Astrocyte (in vitro differentiated cells and primary cell): ENCODE measurements at regions not wholly inside any gene's neighbourhood (a gene's known extent, or its start where the extent isn't known, plus 50 kb on each side); places are given as distances from the start of the nearest gene placed in this dataset.

Experiments used
- DNase-seq: peaks from one replicate; pipeline ENCODE4 v3.0.0-alpha.2; 2010; ENCODE audit warnings: low read depth
- FAIRE-seq: peaks from 2 replicates; lab custom pipeline; 2011; peaks lifted over from hg19 to GRCh38; lab: Jason Lieb, UNC
- H2AFZ ChIP-seq: 2 replicates; pipeline ENCODE4 v1.6.0; 2012; ENCODE audit warnings: low read depth, low read length, inconsistent platforms
- H3K27ac ChIP-seq: 2 replicates; pipeline ENCODE4 v1.5.1; 2011; ENCODE audit warnings: low read depth, low read length, inconsistent platforms
- H3K27me3 ChIP-seq: 2 replicates; pipeline ENCODE4 v1.6.0; 2011; ENCODE audit warnings: low read length, inconsistent platforms; ENCODE audit not compliant: insufficient read depth
- H3K36me3 ChIP-seq: 2 replicates; pipeline ENCODE4 v1.5.1; 2011; ENCODE audit warnings: low read length, inconsistent platforms; ENCODE audit not compliant: insufficient read depth
- H3K4me1 ChIP-seq: 2 replicates; pipeline ENCODE4 v1.5.1; 2011; ENCODE audit warnings: low read length, inconsistent platforms; ENCODE audit not compliant: insufficient read depth
- H3K4me2 ChIP-seq: 2 replicates; pipeline ENCODE4 v1.6.0; 2012; ENCODE audit warnings: low read length, inconsistent platforms
- H3K4me3 ChIP-seq: 2 replicates; pipeline ENCODE4 v1.5.1; 2011; ENCODE audit warnings: low read depth, mild to moderate bottlenecking, low read length, inconsistent platforms; ENCODE audit not compliant: insufficient read depth
- H3K79me2 ChIP-seq: 2 replicates; pipeline ENCODE4 v1.6.0; 2012; ENCODE audit warnings: mild to moderate bottlenecking, low read length, inconsistent platforms; ENCODE audit not compliant: insufficient read depth
- H3K9ac ChIP-seq: 2 replicates; pipeline ENCODE4 v1.6.0; 2012; ENCODE audit warnings: mild to moderate bottlenecking, low read length, inconsistent platforms
- H3K9me3 ChIP-seq: 2 replicates; pipeline ENCODE4 v1.5.1; 2012; ENCODE audit warnings: low read depth, mild to moderate bottlenecking, low read length, inconsistent platforms; ENCODE audit not compliant: insufficient read depth
- H4K20me1 ChIP-seq: 2 replicates; pipeline ENCODE4 v1.6.0; 2012; ENCODE audit warnings: low read length, inconsistent platforms; ENCODE audit not compliant: insufficient read depth
- H3K27ac Mint-ChIP-seq: one replicate; pipeline ENCODE4 v1.8.0; 2021; ENCODE audit warnings: mild to moderate bottlenecking, mixed read lengths; ENCODE audit not compliant: unreplicated experiment
- H3K27me3 Mint-ChIP-seq: one replicate; pipeline ENCODE4 v1.8.0; 2021; ENCODE audit warnings: low read depth, mixed read lengths; ENCODE audit not compliant: unreplicated experiment
- H3K36me3 Mint-ChIP-seq: one replicate; pipeline ENCODE4 v1.8.0; 2021; ENCODE audit warnings: low read depth, mixed read lengths; ENCODE audit not compliant: unreplicated experiment
- H3K4me1 Mint-ChIP-seq: one replicate; pipeline ENCODE4 v1.8.0; 2021; ENCODE audit warnings: low read depth, mixed read lengths; ENCODE audit not compliant: unreplicated experiment
- H3K4me3 Mint-ChIP-seq: one replicate; pipeline ENCODE4 v1.8.0; 2021; ENCODE audit warnings: mild to moderate bottlenecking, moderate library complexity, mixed read lengths; ENCODE audit not compliant: unreplicated experiment
- H3K9me3 Mint-ChIP-seq: one replicate; pipeline ENCODE4 v1.8.0; 2021; ENCODE audit warnings: mild to moderate bottlenecking, mixed read lengths; ENCODE audit not compliant: unreplicated experiment
- CTCF ChIP-seq: IDR thresholded peaks from 2 replicates; pipeline ENCODE4 v1.5.1; 2011; ENCODE audit warnings: low read depth, mild to moderate bottlenecking, inconsistent platforms, low read length, moderate library complexity; ENCODE audit not compliant: insufficient read depth
- EZH2 ChIP-seq: IDR thresholded peaks from 2 replicates; pipeline ENCODE4 v1.6.1; 2012; ENCODE audit warnings: mild to moderate bottlenecking, low read length, inconsistent platforms; ENCODE audit not compliant: insufficient read depth

GRCh38 chr4:23567338-23567737, 322.5 kb downstream of the PPARGC1A start:
- Histone ChIP-seq H2AFZ (no peak overlapping the region), H3K9me3 (no peaks in the 10 kb centered on the region), H3K27me3 (no peaks in the 10 kb centered on the region), H3K4me3 (no peak overlapping the region), H3K4me1 (no peaks in the 10 kb centered on the region), H3K36me3 (no peaks in the 10 kb centered on the region), H3K9ac (no peak overlapping the region), H3K4me2 (no peak overlapping the region), H3K79me2 (no peaks in the 10 kb centered on the region), H4K20me1 (no peaks in the 10 kb centered on the region), H3K27ac (no peak overlapping the region)
- H3K4me1 Mint-ChIP-seq = no peaks in the 10 kb centered on the region
- no peak overlapping the region for H3K4me3 Mint-ChIP-seq
- DNase-seq (no peak), FAIRE-seq (no peak)
- no peaks in the 10 kb centered on the region for H3K36me3 Mint-ChIP-seq
- no peaks in the 10 kb centered on the region for H3K9me3 Mint-ChIP-seq
- H3K27me3 Mint-ChIP-seq = no peaks in the 10 kb centered on the region
- no peak overlapping the region for H3K27ac Mint-ChIP-seq
- no peak for TF ChIP-seq EZH2
- no peak for TF ChIP-seq CTCF

GRCh38 chr4:23560748-23561147, 329.1 kb downstream of the PPARGC1A start:
- no peaks in the 10 kb centered on the region for H3K36me3 ChIP-seq
- no peaks in the 10 kb centered on the region for H3K27me3 Mint-ChIP-seq
- no peaks in the 10 kb centered on the region for H4K20me1 ChIP-seq
- H3K4me3 Mint-ChIP-seq = no peak overlapping the region
- no peak overlapping the region for H3K4me2 ChIP-seq
- H3K27ac Mint-ChIP-seq = no peak overlapping the region
- H3K4me1 ChIP-seq = no peaks in the 10 kb centered on the region
- H2AFZ ChIP-seq = no peak overlapping the region
- TF ChIP-seq EZH2 (no peak), CTCF (no peak)
- H3K4me1 Mint-ChIP-seq = no peaks in the 10 kb centered on the region
- no peaks in the 10 kb centered on the region for H3K36me3 Mint-ChIP-seq
- DNase-seq (no peak), FAIRE-seq (no peak)
- no peaks in the 10 kb centered on the region for H3K27me3 ChIP-seq
- no peaks in the 10 kb centered on the region for H3K79me2 ChIP-seq
- no peak overlapping the region for H3K4me3 ChIP-seq
- H3K9me3 Mint-ChIP-seq = no peaks in the 10 kb centered on the region
- no peaks in the 10 kb centered on the region for H3K9me3 ChIP-seq
- H3K9ac ChIP-seq = no peak overlapping the region
- no peak overlapping the region for H3K27ac ChIP-seq

GRCh38 chr4:23558101-23558500, 331.7 kb downstream of the PPARGC1A start:
- no peaks in the 10 kb centered on the region for H3K36me3 ChIP-seq
- no peak for DNase-seq
- TF ChIP-seq EZH2 (no peak), CTCF (no peak)
- FAIRE-seq = no peak
- no peaks in the 10 kb centered on the region for H3K9me3 ChIP-seq
- no peaks in the 10 kb centered on the region for H4K20me1 ChIP-seq
- H3K4me2 ChIP-seq = no peak overlapping the region
- Mint-ChIP-seq H3K27ac (no peak overlapping the region), H3K9me3 (no peaks in the 10 kb centered on the region), H3K27me3 (no peaks in the 10 kb centered on the region), H3K4me3 (no peak overlapping the region), H3K4me1 (no peaks in the 10 kb centered on the region), H3K36me3 (no peaks in the 10 kb centered on the region)
- no peak overlapping the region for H3K9ac ChIP-seq
- no peaks in the 10 kb centered on the region for H3K27me3 ChIP-seq
- no peak overlapping the region for H2AFZ ChIP-seq
- H3K4me1 ChIP-seq = no peaks in the 10 kb centered on the region
- H3K27ac ChIP-seq = no peak overlapping the region
- no peak overlapping the region for H3K4me3 ChIP-seq
- H3K79me2 ChIP-seq = no peaks in the 10 kb centered on the region
